ENCODE measurements at regions not wholly inside any gene's neighbourhood (a gene's known extent, or its start where the extent isn't known, plus 50 kb on each side); places are given as distances from the start of the nearest gene placed in this dataset.
A peak's percentile ranks its signal among the peaks of the same experiment; 100 is the strongest.

- in situ Hi-C loops (cut with HindIII; ENCODE audit: low pct_unique_long_range_greater_than_20kb, low sequenced_read_pairs), result no loop called here
- peak; percentile 45 for DNase-seq (ENCODE audit: low read depth, low spot score)
Measured at GRCh38 chr6:112984899-112985298, 637.8 kb downstream of the RFPL4B start.

GRCh38 chr6:112986321-112986720 lies 639.2 kb downstream of the RFPL4B start:
- no peak for DNase-seq (ENCODE audit: low read depth, low spot score)
- in situ Hi-C loops (cut with HindIII; ENCODE audit: low pct_unique_long_range_greater_than_20kb, low sequenced_read_pairs), result no loop called here

GRCh38 chr6:112988748-112989147 lies 641.6 kb downstream of the RFPL4B start:
- in situ Hi-C loops (cut with HindIII; ENCODE audit: low pct_unique_long_range_greater_than_20kb, low sequenced_read_pairs), result no loop called here

GRCh38 chr6:112990971-112991370 lies 643.8 kb downstream of the RFPL4B start:
- in situ Hi-C loops (cut with HindIII; ENCODE audit: low pct_unique_long_range_greater_than_20kb, low sequenced_read_pairs), result no loop called here
- DNase-seq (ENCODE audit: low read depth, low spot score), result no peak

More at GRCh38 chr6:112988748-112989147, 641.6 kb downstream of the RFPL4B start:
- no peak for DNase-seq (ENCODE audit: low read depth, low spot score)

- DNase-seq (ENCODE audit: low read depth, low spot score), result no peak
- in situ Hi-C loops (cut with HindIII; ENCODE audit: low pct_unique_long_range_greater_than_20kb, low sequenced_read_pairs), result no loop called here
Measured at GRCh38 chr6:112991912-112992311, 644.8 kb downstream of the RFPL4B start.

- DNase-seq (ENCODE audit: low read depth, low spot score), result no peak
- in situ Hi-C loops (cut with HindIII; ENCODE audit: low pct_unique_long_range_greater_than_20kb, low sequenced_read_pairs), result no loop called here
Measured at GRCh38 chr6:112997421-112998085, 650.4 kb downstream of the RFPL4B start.

- in situ Hi-C loops (cut with HindIII; ENCODE audit: low pct_unique_long_range_greater_than_20kb, low sequenced_read_pairs), result no loop called here
- no peak for DNase-seq (ENCODE audit: low read depth, low spot score)
Measured at GRCh38 chr6:113004054-113004453, 656.9 kb downstream of the RFPL4B start.

- in situ Hi-C loops (cut with HindIII; ENCODE audit: low pct_unique_long_range_greater_than_20kb, low sequenced_read_pairs), result no loop called here
- DNase-seq (ENCODE audit: low read depth, low spot score), result no peak
Measured at GRCh38 chr6:113004470-113005270, 657.5 kb downstream of the RFPL4B start.

GRCh38 chr6:113006494-113006893 lies 659.4 kb downstream of the RFPL4B start:
- in situ Hi-C loops (cut with HindIII; ENCODE audit: low pct_unique_long_range_greater_than_20kb, low sequenced_read_pairs), result no loop called here

GRCh38 chr6:113009682-113010081 lies 662.6 kb downstream of the RFPL4B start:
- in situ Hi-C loops (cut with HindIII; ENCODE audit: low pct_unique_long_range_greater_than_20kb, low sequenced_read_pairs), result no loop called here

More at GRCh38 chr6:113006494-113006893, 659.4 kb downstream of the RFPL4B start:
- no peak for DNase-seq (ENCODE audit: low read depth, low spot score)

GRCh38 chr6:113010196-113010989 lies 663.3 kb downstream of the RFPL4B start:
- no peak for DNase-seq (ENCODE audit: low read depth, low spot score)
- in situ Hi-C loops (cut with HindIII; ENCODE audit: low pct_unique_long_range_greater_than_20kb, low sequenced_read_pairs), result no loop called here

More at GRCh38 chr6:113009682-113010081, 662.6 kb downstream of the RFPL4B start:
- no peak for DNase-seq (ENCODE audit: low read depth, low spot score)

GRCh38 chr6:113011389-113011788 lies 664.3 kb downstream of the RFPL4B start:
- in situ Hi-C loops (cut with HindIII; ENCODE audit: low pct_unique_long_range_greater_than_20kb, low sequenced_read_pairs), result no loop called here
- no peak for DNase-seq (ENCODE audit: low read depth, low spot score)

- in situ Hi-C loops (cut with HindIII; ENCODE audit: low pct_unique_long_range_greater_than_20kb, low sequenced_read_pairs), result no loop called here
- no peak for DNase-seq (ENCODE audit: low read depth, low spot score)
Measured at GRCh38 chr6:113011801-113012200, 664.7 kb downstream of the RFPL4B start.

- in situ Hi-C loops (cut with HindIII; ENCODE audit: low pct_unique_long_range_greater_than_20kb, low sequenced_read_pairs), result no loop called here
- DNase-seq (ENCODE audit: low read depth, low spot score), result peak; percentile 4
Measured at GRCh38 chr6:113015249-113015648, 668.1 kb downstream of the RFPL4B start.

- in situ Hi-C loops (cut with HindIII; ENCODE audit: low pct_unique_long_range_greater_than_20kb, low sequenced_read_pairs), result no loop called here
- no peak for DNase-seq (ENCODE audit: low read depth, low spot score)
Measured at GRCh38 chr6:113017353-113017752, 670.2 kb downstream of the RFPL4B start.

GRCh38 chr6:113018351-113019151 lies 671.4 kb downstream of the RFPL4B start:
- in situ Hi-C loops (cut with HindIII; ENCODE audit: low pct_unique_long_range_greater_than_20kb, low sequenced_read_pairs), result no loop called here
- no peak for DNase-seq (ENCODE audit: low read depth, low spot score)

GRCh38 chr6:113019176-113019575 lies 672.0 kb downstream of the RFPL4B start:
- DNase-seq (ENCODE audit: low read depth, low spot score), result no peak
- in situ Hi-C loops (cut with HindIII; ENCODE audit: low pct_unique_long_range_greater_than_20kb, low sequenced_read_pairs), result no loop called here
